Fibroblast of lung (primary cell): ENCODE measurements at regions not wholly inside any gene's neighbourhood (a gene's known extent, or its start where the extent isn't known, plus 50 kb on each side); places are given as distances from the start of the nearest gene placed in this dataset.

Experiments
- CTCF ChIP-seq, 2 donors: IDR thresholded peaks in 1 of 2; conservative IDR thresholded peaks in 1 of 2; 1 replicate in 1 of 2; 2 replicates in 1 of 2; pipeline ENCODE4 v1.5.1; 2011 to 2012; ENCODE audit warnings: low read length in 2 of 2, control low read depth in 1 of 2, inconsistent platforms in 1 of 2, low read depth in 1 of 2, mild to moderate bottlenecking in 1 of 2
- EZH2 ChIP-seq: IDR thresholded peaks from 2 replicates; pipeline ENCODE4 v1.5.1; 2012; ENCODE audit warnings: low read length, control low read depth, mild to moderate bottlenecking; ENCODE audit errors: missing control alignments

DNA sequence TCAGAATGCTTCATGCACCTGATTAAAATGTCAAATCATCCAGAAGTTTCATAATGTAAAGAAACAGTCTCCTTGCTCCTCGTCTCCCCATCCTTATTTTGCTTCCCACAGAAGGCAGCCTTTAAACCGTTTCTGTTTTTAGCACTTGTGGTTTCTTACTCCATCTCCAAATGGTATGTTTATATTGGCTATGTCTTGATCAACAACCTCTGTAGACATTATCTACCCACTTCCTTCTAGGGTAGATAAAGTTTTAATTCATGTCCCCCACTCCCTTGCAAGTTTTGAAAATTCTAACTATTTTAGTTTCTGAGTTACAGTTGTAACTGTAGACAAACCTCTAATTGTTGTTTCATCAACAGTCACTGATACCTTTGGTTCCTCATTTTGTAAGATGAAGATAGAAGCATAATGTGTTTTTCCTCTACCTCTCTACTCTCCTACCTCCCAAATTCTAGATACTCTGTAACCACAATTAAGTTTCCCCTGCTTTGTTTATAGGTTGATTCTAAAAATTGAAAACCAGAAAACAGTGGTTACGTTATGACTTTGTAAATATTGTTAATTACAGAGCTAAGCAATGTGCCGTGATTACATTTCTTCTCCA, 291.7 kb upstream of the GATB start:
- TF ChIP-seq CTCF (conservative IDR thresholded peaks at IDR 0.05 in 1 of 2, IDR thresholded peaks at IDR 0.05 in 1 of 2; ENCODE audit: low read depth in 1 of 2, low read length in 2 of 2): no peak
- no peak for TF ChIP-seq EZH2
